Neuron (in vitro differentiated cells): ENCODE measurements at regions not wholly inside any gene's neighbourhood (a gene's known extent, or its start where the extent isn't known, plus 50 kb on each side); places are given as distances from the start of the nearest gene placed in this dataset.

Experiments
- H2AFZ ChIP-seq: one replicate; pipeline ENCODE4 v1.6.1; 2013; ENCODE audit warnings: low read depth, mild to moderate bottlenecking, inconsistent platforms, low read length, moderate library complexity
- H3K27me3 ChIP-seq: one replicate; pipeline ENCODE4 v1.6.1; 2013; ENCODE audit warnings: low read length; ENCODE audit not compliant: insufficient read depth
- H3K36me3 ChIP-seq: one replicate; pipeline ENCODE4 v1.6.1; 2013; ENCODE audit warnings: low read length; ENCODE audit not compliant: insufficient read depth
- H3K4me1 ChIP-seq: one replicate; pipeline ENCODE4 v1.6.1; 2013; ENCODE audit warnings: low read length; ENCODE audit not compliant: insufficient read depth
- H3K4me3 ChIP-seq: 2 replicates; pipeline ENCODE4 v1.5.1; 2013; ENCODE audit warnings: mild to moderate bottlenecking, low read length, moderate library complexity
- H3K9me3 ChIP-seq: one replicate; pipeline ENCODE4 v1.6.1; 2013; ENCODE audit warnings: low read length

GRCh38 chr14:71642715-71643114 lies 289.5 kb upstream of the RGS6 start:
- Histone ChIP-seq H3K9me3 (peaks cover 6% of the 10 kb centered on the region), H3K27me3 (no peaks in the 10 kb centered on the region), H2AFZ (no peak overlapping the region), H3K4me1 (peaks cover 3% of the 10 kb centered on the region), H3K4me3 (no peak overlapping the region), H3K36me3 (no peaks in the 10 kb centered on the region)

- Histone ChIP-seq H3K4me3 (no peak overlapping the region), H3K9me3 (peaks cover 6% of the 10 kb centered on the region), H3K27me3 (no peaks in the 10 kb centered on the region), H2AFZ (no peak overlapping the region), H3K4me1 (peaks cover 6% of the 10 kb centered on the region), H3K36me3 (peaks cover 5% of the 10 kb centered on the region)
Observed at GRCh38 chr14:71645656-71646055, 286.6 kb upstream of the RGS6 start.

- Histone ChIP-seq H3K4me3 (no peak overlapping the region), H3K27me3 (no peaks in the 10 kb centered on the region), H3K36me3 (peaks cover 5% of the 10 kb centered on the region), H3K9me3 (peaks cover 6% of the 10 kb centered on the region), H3K4me1 (peaks cover 13% of the 10 kb centered on the region), H2AFZ (no peak overlapping the region)
Observed at GRCh38 chr14:71646518-71646917, 285.7 kb upstream of the RGS6 start.

GRCh38 chr14:71647086-71647784 lies 285.0 kb upstream of the RGS6 start:
- Histone ChIP-seq H3K36me3 (peaks cover 5% of the 10 kb centered on the region), H3K9me3 (peaks cover 6% of the 10 kb centered on the region), H3K27me3 (no peaks in the 10 kb centered on the region), H3K4me3 (no peak overlapping the region), H2AFZ (no peak overlapping the region), H3K4me1 (peaks cover 15% of the 10 kb centered on the region)

GRCh38 chr14:71648725-71649124 lies 283.5 kb upstream of the RGS6 start:
- Histone ChIP-seq H3K9me3 (peaks cover 6% of the 10 kb centered on the region), H3K4me3 (no peak overlapping the region), H2AFZ (no peak overlapping the region), H3K27me3 (no peaks in the 10 kb centered on the region), H3K4me1 (peaks cover 15% of the 10 kb centered on the region), H3K36me3 (peaks cover 5% of the 10 kb centered on the region)

- Histone ChIP-seq H3K36me3 (peaks cover 5% of the 10 kb centered on the region), H3K4me1 (peaks cover 15% of the 10 kb centered on the region), H2AFZ (no peak overlapping the region), H3K4me3 (no peak overlapping the region), H3K9me3 (peaks cover 9% of the 10 kb centered on the region), H3K27me3 (no peaks in the 10 kb centered on the region)
Observed at GRCh38 chr14:71650187-71650755, 282.0 kb upstream of the RGS6 start.

GRCh38 chr14:71651228-71651627 lies 281.0 kb upstream of the RGS6 start:
- Histone ChIP-seq H3K36me3 (peaks cover 5% of the 10 kb centered on the region), H2AFZ (no peak overlapping the region), H3K9me3 (peaks cover 9% of the 10 kb centered on the region), H3K4me3 (no peak overlapping the region), H3K27me3 (no peaks in the 10 kb centered on the region), H3K4me1 (peaks cover 15% of the 10 kb centered on the region)

GRCh38 chr14:71652368-71652767 lies 279.9 kb upstream of the RGS6 start:
- Histone ChIP-seq H2AFZ (no peak overlapping the region), H3K9me3 (peaks cover 7% of the 10 kb centered on the region), H3K4me3 (no peak overlapping the region), H3K4me1 (peaks cover 13% of the 10 kb centered on the region), H3K36me3 (peaks cover 5% of the 10 kb centered on the region), H3K27me3 (no peaks in the 10 kb centered on the region)

GRCh38 chr14:71654810-71655209 lies 277.4 kb upstream of the RGS6 start:
- H3K36me3 ChIP-seq: peaks cover 5% of the 10 kb centered on the region
- no peaks in the 10 kb centered on the region for H3K27me3 ChIP-seq
- peaks cover 20% of the 10 kb centered on the region for H3K4me1 ChIP-seq
- no peak overlapping the region for H3K4me3 ChIP-seq
- H2AFZ ChIP-seq: no peak overlapping the region
- peaks cover 7% of the 10 kb centered on the region for H3K9me3 ChIP-seq

- peaks cover 8% of the 10 kb centered on the region for H3K4me1 ChIP-seq
- peaks cover 13% of the 10 kb centered on the region for H3K36me3 ChIP-seq
- no peak overlapping the region for H2AFZ ChIP-seq
- H3K4me3 ChIP-seq: no peak overlapping the region
- H3K9me3 ChIP-seq: peaks cover 3% of the 10 kb centered on the region
- no peaks in the 10 kb centered on the region for H3K27me3 ChIP-seq
Observed at GRCh38 chr14:71658261-71658860, 273.9 kb upstream of the RGS6 start.

GRCh38 chr14:71659159-71659558 lies 273.1 kb upstream of the RGS6 start:
- Histone ChIP-seq H3K9me3 (peaks cover 3% of the 10 kb centered on the region), H2AFZ (no peak overlapping the region), H3K4me3 (no peak overlapping the region), H3K36me3 (peaks cover 13% of the 10 kb centered on the region), H3K27me3 (no peaks in the 10 kb centered on the region), H3K4me1 (peaks cover 8% of the 10 kb centered on the region)

GRCh38 chr14:71661441-71661840 lies 270.8 kb upstream of the RGS6 start:
- no peak overlapping the region for H2AFZ ChIP-seq
- H3K4me3 ChIP-seq: no peak overlapping the region
- H3K9me3 ChIP-seq: no peaks in the 10 kb centered on the region
- peaks cover 10% of the 10 kb centered on the region for H3K4me1 ChIP-seq
- no peaks in the 10 kb centered on the region for H3K27me3 ChIP-seq
- peaks cover 13% of the 10 kb centered on the region for H3K36me3 ChIP-seq

- no peak overlapping the region for H3K4me3 ChIP-seq
- H3K4me1 ChIP-seq: peaks cover 17% of the 10 kb centered on the region
- H3K27me3 ChIP-seq: no peaks in the 10 kb centered on the region
- H2AFZ ChIP-seq: no peak overlapping the region
- H3K36me3 ChIP-seq: peaks cover 13% of the 10 kb centered on the region
- H3K9me3 ChIP-seq: no peaks in the 10 kb centered on the region
Observed at GRCh38 chr14:71662291-71662790, 269.9 kb upstream of the RGS6 start.
